ENCODE measurements at regions not wholly inside any gene's neighbourhood (a gene's known extent, or its start where the extent isn't known, plus 50 kb on each side); places are given as distances from the start of the nearest gene placed in this dataset.

DNA sequence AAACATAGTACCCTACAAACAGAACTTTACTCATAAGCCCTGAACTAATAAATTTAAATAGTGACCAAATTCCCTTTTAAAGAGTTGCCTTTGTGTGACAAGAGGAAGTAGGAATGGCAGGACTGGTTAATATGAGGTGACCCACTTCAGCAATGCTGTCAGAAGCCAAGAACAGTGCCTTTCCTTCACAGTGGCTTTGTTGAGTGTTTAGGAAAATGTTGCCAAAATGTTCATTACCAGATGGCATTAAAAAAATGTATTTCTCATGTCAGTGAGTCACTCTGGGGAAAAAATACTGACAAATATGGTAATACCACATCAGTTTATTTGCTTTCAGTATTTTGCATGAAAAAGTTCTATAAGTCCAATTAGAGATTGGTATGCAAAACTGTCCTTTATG lies 103.3 kb downstream of the DIRAS2 start:
- no peak for DNase-seq (ENCODE audit: low spot score)

DNA sequence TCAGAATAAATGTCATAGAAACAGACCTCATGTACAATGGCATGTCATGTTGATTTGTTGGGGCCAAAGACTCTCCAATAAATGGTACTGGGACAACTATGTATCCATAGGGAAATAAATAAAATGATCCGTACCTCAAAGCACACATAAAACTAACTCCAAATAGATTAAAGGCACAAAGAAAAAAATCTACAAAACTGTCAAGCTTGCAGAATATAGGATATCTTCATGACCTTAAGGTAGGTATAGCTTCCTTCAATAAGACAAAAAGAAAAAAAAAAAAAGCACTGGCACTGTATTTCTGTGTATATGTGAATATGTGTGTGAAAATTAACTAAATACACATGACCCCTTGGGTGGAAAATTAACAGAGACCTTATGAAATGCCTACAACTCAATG lies 101.9 kb downstream of the DIRAS2 start:
- DNase-seq (ENCODE audit: low spot score), result no peak

DNA sequence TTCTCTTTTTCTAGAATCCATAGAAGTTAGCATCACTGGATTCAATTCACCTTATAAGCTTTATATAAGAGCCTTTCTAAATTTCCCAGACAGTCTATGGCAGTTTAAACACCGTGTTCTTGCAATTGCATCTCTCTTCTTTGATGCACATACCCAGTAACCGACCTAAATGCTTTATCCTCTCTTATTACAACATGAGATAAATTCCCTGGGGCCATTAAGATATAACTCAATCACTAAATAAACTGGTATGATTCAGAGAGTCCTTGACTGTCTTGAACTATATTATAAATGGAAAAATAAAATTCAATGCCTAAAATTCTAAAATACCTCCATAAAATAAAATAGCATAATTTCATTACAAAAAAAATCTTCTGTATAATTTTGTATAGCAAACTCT lies 98.1 kb downstream of the DIRAS2 start:
- no peak for DNase-seq (ENCODE audit: low spot score)

DNA sequence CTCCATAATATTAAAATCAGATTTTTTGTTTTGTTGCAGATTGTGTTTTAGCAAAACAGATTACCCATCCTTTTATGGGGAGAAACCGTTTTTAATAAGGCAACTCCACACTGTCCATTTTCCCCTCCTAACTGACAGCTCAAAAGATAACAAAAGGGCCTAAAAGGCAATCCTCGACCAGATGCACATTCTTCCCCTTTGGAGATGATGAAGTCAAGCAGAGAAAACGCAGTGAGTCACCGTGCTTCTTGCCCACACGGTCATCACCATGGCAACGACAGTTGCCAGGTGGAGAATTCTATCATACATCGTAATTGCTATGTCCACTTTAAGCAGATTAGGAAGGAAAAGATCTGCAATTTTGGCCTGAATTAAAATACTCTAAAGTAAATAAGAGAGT lies 96.4 kb downstream of the DIRAS2 start:
- no peak for DNase-seq (ENCODE audit: low spot score)

DNA sequence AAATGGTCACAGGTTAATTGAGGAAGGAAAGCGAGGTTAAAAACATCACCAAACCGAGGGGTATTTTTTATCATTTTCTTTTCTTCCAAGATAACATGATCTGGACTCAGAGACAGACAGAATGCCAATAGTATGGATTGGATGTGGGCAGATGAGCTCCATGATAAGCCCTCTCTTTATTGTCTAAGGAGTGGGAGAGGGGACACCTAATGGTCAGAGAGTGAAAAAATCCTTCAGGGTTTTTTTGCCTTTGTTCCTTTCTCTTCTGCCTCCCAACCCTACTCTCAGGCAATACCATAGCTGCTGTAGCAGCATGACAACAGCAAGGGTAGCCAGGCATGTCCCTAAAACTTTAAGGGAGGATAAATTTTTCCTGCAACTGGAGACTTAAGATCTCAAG lies 94.7 kb downstream of the DIRAS2 start:
- DNase-seq (ENCODE audit: low spot score), result no peak

DNA sequence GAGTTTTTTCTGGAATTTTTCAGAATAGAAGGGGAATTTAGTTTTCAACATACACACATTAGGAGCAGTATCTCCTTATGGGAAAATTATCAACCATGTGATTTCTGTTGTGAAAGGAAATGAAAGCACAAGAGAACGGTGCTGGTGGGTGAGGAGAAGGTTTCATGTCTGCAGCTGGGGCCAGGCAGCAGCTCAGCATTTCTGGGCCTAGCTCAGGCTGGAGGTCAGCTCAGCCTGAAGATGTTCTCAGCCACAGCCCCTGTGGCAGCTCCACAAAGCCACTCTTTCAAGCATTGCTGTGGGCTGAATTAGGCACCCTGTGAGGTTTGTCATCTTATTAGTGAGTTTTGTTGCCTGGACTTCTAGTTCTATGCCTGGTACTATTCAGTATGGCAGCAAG lies 90.3 kb downstream of the DIRAS2 start:
- DNase-seq (ENCODE audit: low spot score), result no peak

DNA sequence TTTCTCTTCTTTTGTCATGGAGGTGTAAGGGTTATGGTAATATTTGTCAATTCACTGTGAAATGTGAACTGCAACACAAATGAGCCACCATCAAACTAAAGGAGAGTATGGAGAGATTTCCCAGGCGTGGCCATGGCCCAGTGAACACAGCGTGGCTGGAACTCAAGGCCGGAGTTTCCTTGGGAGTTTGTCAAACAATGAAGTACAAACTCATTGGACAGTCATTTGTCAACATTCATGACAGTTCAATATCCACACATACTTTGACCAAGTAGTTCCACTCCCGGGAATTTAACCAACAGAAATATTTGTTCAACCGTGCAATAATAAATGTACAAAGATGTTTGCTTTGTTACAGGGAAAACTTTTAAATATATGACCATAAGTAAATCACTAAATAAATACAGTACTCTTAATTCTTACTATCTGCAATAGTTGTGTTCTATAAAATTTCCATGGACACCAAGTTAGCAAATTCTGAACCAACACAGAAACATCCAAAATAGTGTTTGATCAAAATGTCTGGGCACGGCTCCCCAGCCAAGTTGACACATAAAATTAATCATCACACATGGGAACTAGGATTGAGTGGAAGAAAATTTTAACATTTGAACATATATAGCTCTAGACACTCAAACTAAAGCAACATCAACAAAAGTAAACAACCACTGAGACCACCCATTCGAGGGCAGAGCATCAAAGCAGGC lies 87.1 kb downstream of the DIRAS2 start:
- no peak for DNase-seq (ENCODE audit: low spot score)

DNA sequence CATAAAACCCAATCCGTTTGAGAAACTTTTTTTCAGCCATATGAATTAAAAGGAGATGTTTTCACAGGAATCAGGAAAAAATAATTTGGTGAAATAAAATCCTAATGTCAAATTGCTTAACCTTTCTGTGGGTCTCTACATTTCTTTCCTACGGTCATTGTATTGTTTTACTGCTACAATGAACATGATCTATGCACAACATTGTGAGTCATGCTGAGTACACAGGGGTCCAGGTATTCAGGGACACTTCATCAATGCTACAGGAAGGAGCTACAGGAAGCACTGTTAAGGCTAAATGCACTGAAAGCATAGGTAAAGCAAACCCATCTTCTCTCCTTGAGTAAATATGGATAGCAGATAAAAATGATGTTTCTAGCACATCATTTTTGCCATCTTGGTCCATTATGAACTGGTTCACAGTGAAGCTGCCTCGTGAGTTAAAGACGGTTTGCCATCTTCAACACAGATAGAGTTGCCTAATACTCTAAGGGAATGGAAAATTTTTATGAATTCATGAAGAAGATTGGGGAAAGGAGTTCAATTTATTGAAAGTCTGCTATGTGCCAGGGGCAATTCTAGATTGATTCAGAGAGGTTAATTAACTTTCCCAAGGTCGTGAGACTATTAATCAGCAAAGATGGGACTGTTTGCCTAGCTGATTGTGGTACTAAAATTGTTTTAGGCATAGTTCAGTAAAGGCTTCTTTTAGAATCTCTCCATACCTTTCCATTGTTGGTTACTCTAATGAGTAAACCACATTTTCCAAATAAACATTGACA lies 85.5 kb downstream of the DIRAS2 start:
- no peak for DNase-seq (ENCODE audit: low spot score)

DNA sequence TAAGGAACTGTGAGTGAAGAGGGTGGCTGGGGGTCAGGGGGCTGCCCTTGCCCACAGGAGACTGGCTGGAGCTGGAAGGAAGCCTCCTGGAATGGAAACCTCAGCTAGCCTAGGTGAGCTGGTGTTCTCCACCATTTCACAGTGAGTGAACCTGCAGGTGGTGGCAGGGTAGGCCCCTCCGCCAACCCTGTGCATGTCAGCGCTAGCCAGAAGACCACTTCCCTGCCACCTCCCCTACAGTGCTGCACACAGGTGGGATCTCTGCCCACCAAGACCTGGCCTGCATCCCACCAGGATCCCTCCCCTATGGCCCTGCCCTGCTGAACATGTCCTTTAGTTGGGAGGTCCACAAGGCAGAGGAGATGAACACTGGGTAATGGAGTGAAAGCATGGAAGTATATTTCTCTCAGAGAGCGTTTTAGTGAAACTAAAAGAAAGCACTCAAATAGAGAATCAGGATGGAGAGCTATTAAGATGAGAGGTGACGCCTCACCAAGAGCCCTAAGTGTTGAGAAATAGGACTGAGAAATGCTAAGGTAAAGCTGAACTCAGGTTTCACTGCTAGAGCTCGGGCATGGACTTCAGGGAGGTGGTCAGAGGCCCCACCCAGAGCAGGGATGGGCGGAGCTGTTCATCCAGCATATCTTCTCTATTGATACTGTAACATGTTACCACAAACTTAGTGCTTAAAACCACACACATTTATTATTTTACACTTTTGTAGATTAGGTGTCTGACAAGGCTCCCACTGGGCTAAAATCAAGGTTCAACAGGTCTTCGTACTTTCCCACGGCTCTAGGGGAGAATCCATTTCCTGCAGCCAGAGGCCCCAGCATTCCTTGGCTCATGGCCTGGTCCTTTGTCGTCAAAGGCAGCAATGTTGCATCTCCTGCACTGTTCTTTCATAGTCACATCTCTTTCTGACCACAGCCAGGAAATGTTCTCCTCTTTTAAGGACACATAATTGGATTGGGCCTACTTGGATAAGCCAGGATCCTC lies 83.2 kb downstream of the DIRAS2 start:
- no peak for DNase-seq (ENCODE audit: low spot score)

All from hematopoietic multipotent progenitor cell treated with erythropoietin and hydrocortisone succinate and interleukin-3 and kit ligand, for 15 days (in vitro differentiated cells).